ENCODE measurements at regions not wholly inside any gene's neighbourhood (a gene's known extent, or its start where the extent isn't known, plus 50 kb on each side); places are given as distances from the start of the nearest gene placed in this dataset.

- H3K79me2 ChIP-seq (ENCODE audit: control insufficient read depth, insufficient read depth, low read length): no peaks in the 10 kb centered on the region
- no peaks in the 10 kb centered on the region for H3K9me3 ChIP-seq (ENCODE audit: control insufficient read depth, insufficient read depth, low read depth, low read length)
- no peaks in the 10 kb centered on the region for H3K36me3 ChIP-seq (ENCODE audit: control insufficient read depth, insufficient read depth, low read length)
- H3K4me3 ChIP-seq (replicated peaks in 1 of 4; ENCODE audit: control extremely low read depth in 1 of 4, insufficient read depth in 1 of 4, low read depth in 3 of 4, low read length in 4 of 4): no peak overlapping the region
- DNase-seq (ENCODE audit: low read depth in 2 of 2): no peak
- H3K4me2 ChIP-seq (ENCODE audit: extremely low read depth, insufficient read depth, low read length): no peak overlapping the region
- no peaks in the 10 kb centered on the region for H3K4me1 ChIP-seq (ENCODE audit: control insufficient read depth, extremely low read depth, insufficient read depth, low read length)
- no peak overlapping the region for H3K27ac ChIP-seq (ENCODE audit: insufficient read depth, low read length)
- no peak for TF ChIP-seq EZH2 (IDR thresholded peaks at IDR 0.05; ENCODE audit: low read length, missing control alignments)
- TF ChIP-seq, protein P1, sequence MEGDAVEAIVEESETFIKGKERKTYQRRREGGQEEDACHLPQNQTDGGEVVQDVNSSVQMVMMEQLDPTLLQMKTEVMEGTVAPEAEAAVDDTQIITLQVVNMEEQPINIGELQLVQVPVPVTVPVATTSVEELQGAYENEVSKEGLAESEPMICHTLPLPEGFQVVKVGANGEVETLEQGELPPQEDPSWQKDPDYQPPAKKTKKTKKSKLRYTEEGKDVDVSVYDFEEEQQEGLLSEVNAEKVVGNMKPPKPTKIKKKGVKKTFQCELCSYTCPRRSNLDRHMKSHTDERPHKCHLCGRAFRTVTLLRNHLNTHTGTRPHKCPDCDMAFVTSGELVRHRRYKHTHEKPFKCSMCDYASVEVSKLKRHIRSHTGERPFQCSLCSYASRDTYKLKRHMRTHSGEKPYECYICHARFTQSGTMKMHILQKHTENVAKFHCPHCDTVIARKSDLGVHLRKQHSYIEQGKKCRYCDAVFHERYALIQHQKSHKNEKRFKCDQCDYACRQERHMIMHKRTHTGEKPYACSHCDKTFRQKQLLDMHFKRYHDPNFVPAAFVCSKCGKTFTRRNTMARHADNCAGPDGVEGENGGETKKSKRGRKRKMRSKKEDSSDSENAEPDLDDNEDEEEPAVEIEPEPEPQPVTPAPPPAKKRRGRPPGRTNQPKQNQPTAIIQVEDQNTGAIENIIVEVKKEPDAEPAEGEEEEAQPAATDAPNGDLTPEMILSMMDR (conservative IDR thresholded peaks at IDR 0.05 in 1 of 2, IDR thresholded peaks at IDR 0.05 in 1 of 2; ENCODE audit: low read depth in 1 of 2, low read length in 2 of 2): no peak
- H3K9ac ChIP-seq (ENCODE audit: insufficient read depth, low read length): no peak overlapping the region
- no peak overlapping the region for H2AFZ ChIP-seq (ENCODE audit: low read length)
- no peaks in the 10 kb centered on the region for H3K27me3 ChIP-seq (ENCODE audit: control insufficient read depth, insufficient read depth, low read length)
- H4K20me1 ChIP-seq (ENCODE audit: control insufficient read depth, extremely low read depth, insufficient read depth, low read length): no peaks in the 10 kb centered on the region
Measured at GRCh38 chr11:95571718-95572260, 217.8 kb downstream of the FAM76B start.

GRCh38 chr11:95570845-95571244 lies 218.7 kb downstream of the FAM76B start:
- Histone ChIP-seq H3K79me2 (ENCODE audit: control insufficient read depth, insufficient read depth, low read length) (no peaks in the 10 kb centered on the region), H3K36me3 (ENCODE audit: control insufficient read depth, insufficient read depth, low read length) (no peaks in the 10 kb centered on the region), H2AFZ (ENCODE audit: low read length) (no peak overlapping the region), H3K9ac (ENCODE audit: insufficient read depth, low read length) (no peak overlapping the region), H3K4me2 (ENCODE audit: extremely low read depth, insufficient read depth, low read length) (no peak overlapping the region), H4K20me1 (ENCODE audit: control insufficient read depth, extremely low read depth, insufficient read depth, low read length) (no peaks in the 10 kb centered on the region), H3K4me1 (ENCODE audit: control insufficient read depth, extremely low read depth, insufficient read depth, low read length) (no peaks in the 10 kb centered on the region), H3K27me3 (ENCODE audit: control insufficient read depth, insufficient read depth, low read length) (no peaks in the 10 kb centered on the region), H3K27ac (ENCODE audit: insufficient read depth, low read length) (no peak overlapping the region), H3K9me3 (ENCODE audit: control insufficient read depth, insufficient read depth, low read depth, low read length) (no peaks in the 10 kb centered on the region), H3K4me3 (replicated peaks in 1 of 4; ENCODE audit: control extremely low read depth in 1 of 4, insufficient read depth in 1 of 4, low read depth in 3 of 4, low read length in 4 of 4) (no peak overlapping the region)
- TF ChIP-seq, protein P1 (conservative IDR thresholded peaks at IDR 0.05 in 1 of 2, IDR thresholded peaks at IDR 0.05 in 1 of 2; ENCODE audit: low read depth in 1 of 2, low read length in 2 of 2): no peak
- TF ChIP-seq EZH2 (IDR thresholded peaks at IDR 0.05; ENCODE audit: low read length, missing control alignments): no peak
- no peak for DNase-seq (ENCODE audit: low read depth in 2 of 2)

DNA sequence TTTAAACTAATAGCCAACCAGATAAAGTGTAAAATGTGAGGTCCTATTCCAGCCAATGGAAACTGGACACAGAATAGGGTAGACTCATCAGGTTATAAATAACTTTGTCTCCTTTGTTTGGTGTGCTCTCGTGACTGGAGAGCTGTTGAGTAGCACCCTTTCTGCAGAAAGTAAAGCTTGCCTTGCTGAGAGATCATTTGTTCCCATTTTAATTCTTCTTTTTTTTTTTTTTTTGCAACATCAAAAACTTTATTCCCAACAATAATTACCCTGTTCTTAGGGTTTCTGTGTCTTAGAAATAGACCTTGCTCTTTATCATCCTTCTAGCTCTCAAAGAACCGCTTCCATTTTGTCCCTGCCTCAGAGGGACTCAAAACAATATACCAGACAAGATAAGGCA lies 220.4 kb downstream of the FAM76B start:
- H3K36me3 ChIP-seq (ENCODE audit: control insufficient read depth, insufficient read depth, low read length): no peaks in the 10 kb centered on the region
- H3K9me3 ChIP-seq (ENCODE audit: control insufficient read depth, insufficient read depth, low read depth, low read length): no peaks in the 10 kb centered on the region
- TF ChIP-seq, protein P1 (conservative IDR thresholded peaks at IDR 0.05 in 1 of 2, IDR thresholded peaks at IDR 0.05 in 1 of 2; ENCODE audit: low read depth in 1 of 2, low read length in 2 of 2): no peak
- no peak for TF ChIP-seq EZH2 (IDR thresholded peaks at IDR 0.05; ENCODE audit: low read length, missing control alignments)
- no peak overlapping the region for H3K4me2 ChIP-seq (ENCODE audit: extremely low read depth, insufficient read depth, low read length)
- H3K9ac ChIP-seq (ENCODE audit: insufficient read depth, low read length): no peak overlapping the region
- H3K27me3 ChIP-seq (ENCODE audit: control insufficient read depth, insufficient read depth, low read length): no peaks in the 10 kb centered on the region
- H4K20me1 ChIP-seq (ENCODE audit: control insufficient read depth, extremely low read depth, insufficient read depth, low read length): no peaks in the 10 kb centered on the region
- H3K4me3 ChIP-seq (replicated peaks in 1 of 4; ENCODE audit: control extremely low read depth in 1 of 4, insufficient read depth in 1 of 4, low read depth in 3 of 4, low read length in 4 of 4): no peak overlapping the region
- no peaks in the 10 kb centered on the region for H3K79me2 ChIP-seq (ENCODE audit: control insufficient read depth, insufficient read depth, low read length)
- H2AFZ ChIP-seq (ENCODE audit: low read length): no peak overlapping the region
- H3K4me1 ChIP-seq (ENCODE audit: control insufficient read depth, extremely low read depth, insufficient read depth, low read length): no peaks in the 10 kb centered on the region
- no peak overlapping the region for H3K27ac ChIP-seq (ENCODE audit: insufficient read depth, low read length)
- DNase-seq (ENCODE audit: low read depth in 2 of 2): no peak
